A549 (cell line): ENCODE measurements at regions not wholly inside any gene's neighbourhood (a gene's known extent, or its start where the extent isn't known, plus 50 kb on each side); places are given as distances from the start of the nearest gene placed in this dataset.

Experiments
- ATAC-seq, 2 experiments: fragments of 200-7000 bp in 1 of 2; fragments of >200 bp in 1 of 2; cut with Nextera tagmentation in 1 of 2; cut with Tn5 transposase in 1 of 2; 3 replicates each; pipeline versions ENCODE4 v1.8.0 to v1.9.1; 2018 to 2020; ENCODE audit warnings: mild to moderate bottlenecking in 1 of 2, moderate library complexity in 1 of 2
- CTCF ChIA-PET: fragments of 300-600 bp; sonication (Branson Sonifier 250); formaldehyde crosslinking; extraction: SDS; loops from one replicate; lab custom pipeline; 2021; ENCODE audit warnings: antibody characterized with exemption, inconsistent platforms; lab: Yijun Ruan, JAX
- POLR2A ChIA-PET: fragments of 350-600 bp; formaldehyde crosslinking; extraction: SDS; loops from one replicate; lab custom pipeline; 2021; ENCODE audit warnings: antibody characterized with exemption, inconsistent platforms; lab: Yijun Ruan, JAX
- DNase-seq, 2 experiments: peaks; one replicate each; pipeline versions ENCODE4 v3.0.0 to v3.0.0-alpha.2; 2011 to 2016; ENCODE audit warnings: low read depth in 1 of 2, low spot score in 1 of 2
- FAIRE-seq: peaks from 2 replicates; lab custom pipeline; 2011; peaks lifted over from hg19 to GRCh38; lab: Jason Lieb, UNC
- H3K27ac ChIP-seq, 2 experiments: fragments of >200 bp; sonication (Bioruptor Twin); formaldehyde crosslinking; 3 replicates each; pipeline ENCODE4 v1.5.1; 2016 to 2017
- H3K4me1 ChIP-seq: fragments of >200 bp; sonication (Bioruptor Twin); formaldehyde crosslinking; 3 replicates; pipeline ENCODE4 v1.6.1; 2016
- H3K4me2 ChIP-seq: fragments of >200 bp; sonication (Bioruptor Twin); formaldehyde crosslinking; 3 replicates; pipeline ENCODE4 v1.6.1; 2016
- H3K4me3 ChIP-seq: fragments of >200 bp; sonication (Bioruptor Twin); formaldehyde crosslinking; 3 replicates; pipeline ENCODE4 v1.5.1; 2016
- H3K9me3 ChIP-seq: fragments of >200 bp; sonication (Bioruptor Twin); formaldehyde crosslinking; 3 replicates; pipeline ENCODE4 v1.6.1; 2016
- ATOH8 ChIP-seq: fragments of 250-450 bp; sonication (Bioruptor Pico); IDR thresholded peaks from 2 replicates; pipeline ENCODE4 v1.5.0; 2020; ENCODE audit warnings: low read depth, mild to moderate bottlenecking, moderate library complexity
- BHLHE40 ChIP-seq: IDR thresholded peaks from 2 replicates; pipeline ENCODE4 v1.6.1; 2012; ENCODE audit warnings: low read depth, low read length, inconsistent platforms
- CBX8 ChIP-seq: fragments of 200-600 bp; sonication (generic); IDR thresholded peaks from 2 replicates; pipeline ENCODE4 v1.6.1; 2016
- CEBPB ChIP-seq, 2 experiments: fragments of >200 bp in 1 of 2; sonication (Bioruptor Twin) in 1 of 2; formaldehyde crosslinking in 1 of 2; IDR thresholded peaks; 2 replicates each; pipeline ENCODE4 v1.6.1; 2012 to 2016
- CHD4 ChIP-seq: fragments of 200-600 bp; sonication (generic); IDR thresholded peaks from 2 replicates; pipeline ENCODE4 v1.6.1; 2016; ENCODE audit warnings: antibody characterized with exemption, mild to moderate bottlenecking, borderline replicate concordance
- EHF ChIP-seq: fragments of 250-450 bp; sonication (Bioruptor Pico); IDR thresholded peaks from 2 replicates; pipeline ENCODE4 v1.5.0; 2020; ENCODE audit warnings: mild to moderate bottlenecking
- EHMT2 ChIP-seq: fragments of 200-600 bp; sonication (generic); IDR thresholded peaks from 2 replicates; pipeline ENCODE4 v1.6.1; 2016; ENCODE audit warnings: antibody characterized with exemption, low read depth, mild to moderate bottlenecking, moderate library complexity
- EP300 ChIP-seq, 2 experiments: fragments of >200 bp; sonication (Bioruptor Twin); formaldehyde crosslinking; IDR thresholded peaks; 2 replicates in 1 of 2; 3 replicates in 1 of 2; pipeline ENCODE4 v1.6.1; 2016 to 2017
- ESRRA ChIP-seq: fragments of 150-350 bp; IDR thresholded peaks from 2 replicates; pipeline ENCODE4 v1.6.1; 2014; ENCODE audit warnings: mild to moderate bottlenecking, low read length, borderline replicate concordance
- GATA3 ChIP-seq: IDR thresholded peaks from 2 replicates; pipeline ENCODE4 v1.6.1; 2012; ENCODE audit warnings: borderline replicate concordance
- HDAC2 ChIP-seq: fragments of 200-600 bp; sonication (generic); IDR thresholded peaks from 2 replicates; pipeline ENCODE4 v1.6.1; 2016
- HMGXB4 ChIP-seq: fragments of 250-450 bp; sonication (Bioruptor Pico); IDR thresholded peaks from 2 replicates; pipeline ENCODE4 v1.5.0; 2021; ENCODE audit warnings: mild to moderate bottlenecking, moderate library complexity, borderline replicate concordance
- HOXB5 ChIP-seq: fragments of 250-450 bp; sonication (Bioruptor Pico); IDR thresholded peaks from 2 replicates; pipeline ENCODE4 v1.5.0; 2020; ENCODE audit warnings: mild to moderate bottlenecking, moderate library complexity
- JUN ChIP-seq, 2 experiments: fragments of >200 bp; sonication (Bioruptor Twin); formaldehyde crosslinking; IDR thresholded peaks; 2 replicates in 1 of 2; 3 replicates in 1 of 2; pipeline ENCODE4 v1.6.1; 2016 to 2017
- KDM5A ChIP-seq: fragments of 200-600 bp; sonication (generic); IDR thresholded peaks from 2 replicates; pipeline ENCODE4 v1.6.1; 2016; ENCODE audit warnings: antibody characterized with exemption, mild to moderate bottlenecking
- MAFK ChIP-seq: fragments of 450-650 bp; IDR thresholded peaks from 2 replicates; pipeline ENCODE4 v1.6.1; 2014; ENCODE audit not compliant: partially characterized antibody
- MYC ChIP-seq: IDR thresholded peaks from 2 replicates; pipeline ENCODE4 v1.6.1; 2012; ENCODE audit warnings: mild to moderate bottlenecking, inconsistent platforms, low read length, improper control_type of control experiment, borderline replicate concordance
- NPAS2 ChIP-seq: fragments of 250-450 bp; sonication (Bioruptor Pico); IDR thresholded peaks from 2 replicates; pipeline ENCODE4 v1.8.0; 2022; ENCODE audit warnings: mild to moderate bottlenecking, moderate library complexity, borderline replicate concordance
- NR3C1 ChIP-seq: fragments of >200 bp; sonication (Bioruptor Twin); formaldehyde crosslinking; IDR thresholded peaks from 3 replicates; pipeline ENCODE4 v1.6.1; 2017
- PHF8 ChIP-seq: fragments of 200-600 bp; sonication (generic); IDR thresholded peaks from 2 replicates; pipeline ENCODE4 v1.6.1; 2016; ENCODE audit warnings: low read depth, mild to moderate bottlenecking, antibody characterized with exemption, moderate library complexity, borderline replicate concordance
- RARB ChIP-seq: fragments of 250-450 bp; sonication (Bioruptor Pico); IDR thresholded peaks from 2 replicates; pipeline ENCODE4 v1.8.0; 2021; ENCODE audit warnings: mild to moderate bottlenecking, moderate library complexity
- RCOR1 ChIP-seq: fragments of 150-350 bp; IDR thresholded peaks from 2 replicates; pipeline ENCODE4 v1.6.1; 2014; ENCODE audit warnings: antibody characterized with exemption, low read length, low read depth
- SMC3 ChIP-seq: fragments of >200 bp; sonication (Bioruptor Twin); formaldehyde crosslinking; IDR thresholded peaks from 3 replicates; pipeline ENCODE4 v1.6.1; 2018; ENCODE audit warnings: inconsistent platforms
- SREBF2 ChIP-seq: fragments of 450-650 bp; IDR thresholded peaks from 2 replicates; pipeline ENCODE4 v1.6.1; 2014; ENCODE audit warnings: mild to moderate bottlenecking, moderate library complexity
- TP53 ChIP-seq: fragments of 250-450 bp; sonication (Bioruptor Pico); IDR thresholded peaks from 2 replicates; pipeline ENCODE4 v1.5.0; 2021; ENCODE audit warnings: mild to moderate bottlenecking, moderate library complexity
- USF2 ChIP-seq: fragments of 450-650 bp; IDR thresholded peaks from 2 replicates; pipeline ENCODE4 v1.6.1; 2014; ENCODE audit warnings: antibody characterized with exemption
- ZC3H11A ChIP-seq: fragments of 450-650 bp; IDR thresholded peaks from 2 replicates; pipeline ENCODE4 v1.6.1; 2014; ENCODE audit warnings: antibody characterized with exemption, mild to moderate bottlenecking
- ZNF302 ChIP-seq: fragments of 250-450 bp; sonication (Bioruptor Pico); IDR thresholded peaks from 2 replicates; pipeline ENCODE4 v1.9.0; 2021; ENCODE audit warnings: inconsistent platforms, mild to moderate bottlenecking, moderate library complexity
- WGBS: methylation state at CpG from one replicate; pipeline ENCODE4 v1.1.6; 2017; ENCODE audit errors: missing lambda C conversion rate; 5-methylcytosine and 5-hydroxymethylcytosine counted together
- TF ChIP-seq, protein P1 (sequence below): IDR thresholded peaks from 2 replicates; pipeline ENCODE4 v1.6.1; 2012
- TF ChIP-seq, protein P2 (sequence below): IDR thresholded peaks from 2 replicates; pipeline ENCODE4 v1.6.1; 2012

- H3K9me3 ChIP-seq = no peaks in the 10 kb centered on the region
- no peak overlapping the region for H3K27ac ChIP-seq
- H3K4me2 ChIP-seq = no peak overlapping the region
- POLR2A ChIA-PET = no interaction called here
- no peaks in the 10 kb centered on the region for H3K4me1 ChIP-seq
- DNase-seq (no peak), ATAC-seq (no peak), FAIRE-seq (no peak)
- TF ChIP-seq, protein P1, sequence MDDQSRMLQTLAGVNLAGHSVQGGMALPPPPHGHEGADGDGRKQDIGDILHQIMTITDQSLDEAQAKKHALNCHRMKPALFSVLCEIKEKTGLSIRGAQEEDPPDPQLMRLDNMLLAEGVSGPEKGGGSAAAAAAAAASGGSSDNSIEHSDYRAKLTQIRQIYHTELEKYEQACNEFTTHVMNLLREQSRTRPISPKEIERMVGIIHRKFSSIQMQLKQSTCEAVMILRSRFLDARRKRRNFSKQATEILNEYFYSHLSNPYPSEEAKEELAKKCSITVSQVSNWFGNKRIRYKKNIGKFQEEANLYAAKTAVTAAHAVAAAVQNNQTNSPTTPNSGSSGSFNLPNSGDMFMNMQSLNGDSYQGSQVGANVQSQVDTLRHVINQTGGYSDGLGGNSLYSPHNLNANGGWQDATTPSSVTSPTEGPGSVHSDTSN = no peak
- TF ChIP-seq SREBF2 = no peak
- TF ChIP-seq KDM5A = no peak
- no peak for TF ChIP-seq JUN (IDR thresholded peaks at IDR 0.05)
- no peak for TF ChIP-seq NR3C1
- TF ChIP-seq PHF8 = no peak
- TF ChIP-seq EHF (CRISPR knock-in tag) = no peak
- no peak for TF ChIP-seq NPAS2 (CRISPR knock-in tag)
- TF ChIP-seq EHMT2 = no peak
- TF ChIP-seq SMC3 = no peak
- TF ChIP-seq CBX8 = no peak
- TF ChIP-seq BHLHE40 = no peak
- TF ChIP-seq RCOR1 = no peak
- TF ChIP-seq CEBPB (IDR thresholded peaks at IDR 0.05) = no peak
- TF ChIP-seq ZC3H11A = no peak
- TF ChIP-seq ESRRA = no peak
- CTCF ChIA-PET = interaction anchor here (0.6 to 1.3 kb wide), 3 partner anchors 101 to 419 kb away, joined by 3 to 4 read pairs (median 3); no protein-coding TSS in a partner anchor
- H3K4me3 ChIP-seq = no peak overlapping the region
- WGBS = 59% methylated on average over 3 of the region's 3 CpGs
Observed at GRCh38 chr10:29897430-29897829, 162.0 kb downstream of the JCAD start.

- FAIRE-seq = no peak
- POLR2A ChIA-PET = no interaction called here
- ATAC-seq = no peak
- DNase-seq = no peak
- CTCF ChIA-PET = interaction anchor here (0.8 to 1.0 kb wide), 2 partner anchors 9 to 38 kb away, joined by 3 to 5 read pairs; no protein-coding TSS in a partner anchor
- H3K4me2 ChIP-seq = no peak overlapping the region
- no peak for TF ChIP-seq RARB (CRISPR knock-in tag)
- no peak for TF ChIP-seq ZNF302 (CRISPR knock-in tag)
- no peak overlapping the region for H3K4me3 ChIP-seq
- no peaks in the 10 kb centered on the region for H3K9me3 ChIP-seq
- WGBS = 0% methylated on average over 2 of the region's 2 CpGs
- no peak overlapping the region for H3K27ac ChIP-seq
- H3K4me1 ChIP-seq = no peaks in the 10 kb centered on the region
Observed at GRCh38 chr10:29896053-29896452, 163.3 kb downstream of the JCAD start.

GRCh38 chr10:29895456-29895855, 163.9 kb downstream of the JCAD start:
- TF ChIP-seq CHD4 (no peak), HMGXB4 (no peak), TP53 (no peak), ZNF302 (CRISPR knock-in tag) (no peak), USF2 (no peak), SREBF2 (no peak), HOXB5 (no peak), MYC (no peak), ATOH8 (CRISPR knock-in tag) (no peak), GATA3 (no peak), HDAC2 (no peak), CBX8 (no peak), EP300 (IDR thresholded peaks at IDR 0.05) (no peak), MAFK (no peak)
- TF ChIP-seq, protein P2, sequence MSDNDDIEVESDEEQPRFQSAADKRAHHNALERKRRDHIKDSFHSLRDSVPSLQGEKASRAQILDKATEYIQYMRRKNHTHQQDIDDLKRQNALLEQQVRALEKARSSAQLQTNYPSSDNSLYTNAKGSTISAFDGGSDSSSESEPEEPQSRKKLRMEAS = no peak
- no peak overlapping the region for H3K27ac ChIP-seq
- ATAC-seq = no peak

More at GRCh38 chr10:29895456-29895855, 163.9 kb downstream of the JCAD start:
- no peak for DNase-seq
- no peak for FAIRE-seq
- POLR2A ChIA-PET = no interaction called here
- H3K4me3 ChIP-seq = no peak overlapping the region
- 67% methylated on average over 6 of the region's 6 CpGs for WGBS
- no peaks in the 10 kb centered on the region for H3K9me3 ChIP-seq
- no peaks in the 10 kb centered on the region for H3K4me1 ChIP-seq
- no peak overlapping the region for H3K4me2 ChIP-seq
- CTCF ChIA-PET = interaction anchor here (0.8 to 1.0 kb wide), 2 partner anchors 8 to 38 kb away, joined by 3 to 5 read pairs; no protein-coding TSS in a partner anchor
